H1 (cell line): ENCODE measurements at regions not wholly inside any gene's neighbourhood (a gene's known extent, or its start where the extent isn't known, plus 50 kb on each side); places are given as distances from the start of the nearest gene placed in this dataset.

Source experiments
- CTCF ChIA-PET: fragments of 300-600 bp; sonication (Branson Sonifier 250); formaldehyde crosslinking; loops from one replicate; lab custom pipeline; 2021; ENCODE audit not compliant: partially characterized antibody; lab: Charles Lee
- POLR2A ChIA-PET: fragments of 300-600 bp; sonication (Branson Sonifier 250); formaldehyde crosslinking; loops from one replicate; lab custom pipeline; 2021; ENCODE audit warnings: inconsistent platforms; ENCODE audit not compliant: partially characterized antibody; lab: Charles Lee
- DNase-seq, 2 experiments: peaks; one replicate each; pipeline versions ENCODE4 v3.0.0 to v3.0.0-alpha.2; 2010 to 2022; ENCODE audit warnings: low spot score in 2 of 2, low read depth in 1 of 2, mixed read lengths in 1 of 2
- FAIRE-seq: peaks from 2 replicates; lab custom pipeline; 2011; peaks lifted over from hg19 to GRCh38; lab: Jason Lieb, UNC
- H2AFZ ChIP-seq: 2 replicates; pipeline ENCODE4 v1.8.1; 2012; ENCODE audit warnings: low read length, inconsistent platforms
- H2AK5ac ChIP-seq: 2 replicates; pipeline ENCODE4 v1.6.1; 2013; ENCODE audit warnings: low read depth, low read length
- H2BK120ac ChIP-seq: replicated peaks from 2 replicates; pipeline ENCODE3; 2013; ENCODE audit warnings: low read depth, low read length, inconsistent platforms
- H2BK12ac ChIP-seq: 2 replicates; pipeline ENCODE4 v1.6.1; 2013; ENCODE audit warnings: low read depth, low read length
- H2BK15ac ChIP-seq: 2 replicates; pipeline ENCODE4 v1.6.1; 2013; ENCODE audit warnings: low read length
- H2BK20ac ChIP-seq: 2 replicates; pipeline ENCODE4 v1.6.1; 2013; ENCODE audit warnings: low read length
- H2BK5ac ChIP-seq: 2 replicates; pipeline ENCODE4 v1.6.1; 2013; ENCODE audit warnings: low read depth, low read length
- H3K14ac ChIP-seq: 2 replicates; pipeline ENCODE4 v1.6.1; 2013; ENCODE audit warnings: inconsistent platforms; ENCODE audit not compliant: insufficient read length
- H3K18ac ChIP-seq: 2 replicates; pipeline ENCODE4 v1.6.1; 2013; ENCODE audit warnings: low read length; ENCODE audit errors: extremely low read depth
- H3K23ac ChIP-seq: 2 replicates; pipeline ENCODE4 v1.6.1; 2013; ENCODE audit warnings: inconsistent platforms; ENCODE audit not compliant: insufficient read length
- H3K23me2 ChIP-seq: 2 replicates; pipeline ENCODE4 v1.6.1; 2013; ENCODE audit warnings: low read depth, low read length
- H3K27ac ChIP-seq: 2 replicates; pipeline ENCODE4 v1.6.1; 2011; ENCODE audit warnings: low read depth, low read length, inconsistent platforms
- H3K27me3 ChIP-seq, 4 experiments: replicated peaks in 1 of 4; 1 replicate in 1 of 4; 2 replicates in 3 of 4; pipeline versions ENCODE4 v1.6.1 to v1.8.1; 2011 to 2013; ENCODE audit warnings: low read length in 3 of 4, mild to moderate bottlenecking in 3 of 4, inconsistent platforms in 2 of 4, mixed read lengths in 2 of 4, moderate library complexity in 1 of 4; ENCODE audit not compliant: control insufficient read depth in 3 of 4, insufficient read depth in 3 of 4; ENCODE audit errors: extremely low read depth in 1 of 4
- H3K36me3 ChIP-seq, 4 experiments: 2 replicates each; pipeline versions ENCODE4 v1.6.1 to v1.8.1; 2011 to 2013; ENCODE audit warnings: mild to moderate bottlenecking in 4 of 4, low read length in 3 of 4, moderate library complexity in 2 of 4, control low read depth in 1 of 4, inconsistent platforms in 1 of 4; ENCODE audit not compliant: insufficient read depth in 4 of 4, control insufficient read depth in 2 of 4
- H3K4ac ChIP-seq: replicated peaks from 2 replicates; pipeline ENCODE3; 2013; ENCODE audit warnings: low read length, low read depth, mixed read lengths, inconsistent platforms; ENCODE audit not compliant: insufficient read length
- H3K4me1 ChIP-seq, 4 experiments: replicated peaks in 1 of 4; 1 replicate in 1 of 4; 2 replicates in 3 of 4; pipeline versions ENCODE4 v1.6.1 to v1.8.1; 2011 to 2013; ENCODE audit warnings: low read length in 3 of 4, inconsistent platforms in 2 of 4, mixed read lengths in 1 of 4; ENCODE audit not compliant: insufficient read depth in 4 of 4, control insufficient read depth in 3 of 4
- H3K4me2 ChIP-seq, 2 experiments: 2 replicates each; pipeline versions ENCODE4 v1.6.1 to v1.8.1; 2011 to 2013; ENCODE audit warnings: low read depth in 2 of 2, low read length in 2 of 2, control low read depth in 1 of 2, inconsistent platforms in 1 of 2, mild to moderate bottlenecking in 1 of 2; ENCODE audit not compliant: insufficient read depth in 1 of 2
- H3K4me3 ChIP-seq, 4 experiments: fragments of 200-600, 300-600 bp in 1 of 4; sonication (generic), shearing (Covaris generic), sonication (Bioruptor Twin) in 1 of 4; 2 replicates each; pipeline versions ENCODE4 v1.5.1 to v1.8.1; 2011 to 2016; ENCODE audit warnings: low read length in 4 of 4, low read depth in 3 of 4, control low read depth in 2 of 4, inconsistent platforms in 2 of 4, mild to moderate bottlenecking in 2 of 4, mixed read lengths in 1 of 4, moderate library complexity in 1 of 4; ENCODE audit not compliant: insufficient read depth in 2 of 4; ENCODE audit errors: extremely low read depth in 1 of 4
- H3K56ac ChIP-seq: replicated peaks from 2 replicates; pipeline ENCODE3; 2013; ENCODE audit warnings: low read depth, mild to moderate bottlenecking, mixed read lengths, low read length, inconsistent platforms; ENCODE audit not compliant: insufficient read length
- H3K79me1 ChIP-seq: 2 replicates; pipeline ENCODE4 v1.6.1; 2013; ENCODE audit warnings: low read depth, low read length, control low read depth
- H3K79me2 ChIP-seq, 2 experiments: 2 replicates each; pipeline versions ENCODE4 v1.6.1 to v1.8.1; 2012 to 2013; ENCODE audit warnings: low read length in 2 of 2, mild to moderate bottlenecking in 2 of 2, inconsistent platforms in 1 of 2; ENCODE audit not compliant: insufficient read depth in 2 of 2, control insufficient read depth in 1 of 2
- H3K9ac ChIP-seq, 4 experiments: replicated peaks in 1 of 4; 1 replicate in 1 of 4; 2 replicates in 3 of 4; pipeline versions ENCODE4 v1.6.1 to v1.8.1; 2011 to 2013; ENCODE audit warnings: low read depth in 3 of 4, low read length in 3 of 4, control low read depth in 2 of 4, mild to moderate bottlenecking in 2 of 4, moderate library complexity in 2 of 4, inconsistent platforms in 1 of 4; ENCODE audit errors: extremely low read depth in 1 of 4
- H3K9me3 ChIP-seq, 2 experiments: 2 replicates each; pipeline versions ENCODE4 v1.6.1 to v1.8.1; 2012 to 2013; ENCODE audit warnings: mild to moderate bottlenecking in 2 of 2, moderate library complexity in 2 of 2, control low read depth in 1 of 2, inconsistent platforms in 1 of 2, low read depth in 1 of 2, low read length in 1 of 2, mixed read lengths in 1 of 2; ENCODE audit not compliant: insufficient read depth in 2 of 2
- H4K20me1 ChIP-seq, 2 experiments: replicated peaks in 1 of 2; 2 replicates each; pipeline versions ENCODE3 to v1.8.1; 2011 to 2013; ENCODE audit warnings: inconsistent platforms in 2 of 2, low read length in 2 of 2, mild to moderate bottlenecking in 1 of 2; ENCODE audit not compliant: insufficient read depth in 2 of 2, control insufficient read depth in 1 of 2
- H4K5ac ChIP-seq: 2 replicates; pipeline ENCODE4 v1.6.1; 2013; ENCODE audit warnings: low read length, low read depth, mixed read lengths, inconsistent platforms; ENCODE audit not compliant: insufficient read length
- H4K8ac ChIP-seq: 2 replicates; pipeline ENCODE4 v1.8.0; 2013; ENCODE audit warnings: mild to moderate bottlenecking, moderate library complexity, low read length, inconsistent platforms; ENCODE audit not compliant: insufficient read depth; ENCODE audit errors: extremely low read depth
- H4K91ac ChIP-seq: replicated peaks from 2 replicates; pipeline ENCODE3; 2013; ENCODE audit warnings: low read length, mixed read lengths, inconsistent platforms; ENCODE audit not compliant: insufficient read length
- RXRA ChIP-seq: IDR thresholded peaks from 2 replicates; pipeline ENCODE4 v1.6.1; 2011; ENCODE audit warnings: low read depth, mild to moderate bottlenecking, low read length, moderate library complexity; ENCODE audit not compliant: insufficient read depth
- WGBS, 2 experiments: shearing (Covaris generic) in 1 of 2; methylation state at CpG; one replicate each; pipeline versions ENCODE4 v1.1.6 to v1.1.7; 2013 to 2015; ENCODE audit warnings: low lambda C conversion rate in 2 of 2, mixed read lengths in 2 of 2, inconsistent platforms in 1 of 2, low coverage in 1 of 2, missing lambda C conversion rate in 1 of 2; ENCODE audit not compliant: insufficient replicate concordance in 2 of 2, insufficient coverage in 1 of 2, insufficient read length in 1 of 2; ENCODE audit errors: extremely low coverage in 1 of 2, missing lambda C conversion rate in 1 of 2; 5-methylcytosine and 5-hydroxymethylcytosine counted together

GRCh38 chr9:111187376-111187775 lies 142.6 kb downstream of the OR2K2 start:
- no peak overlapping the region for H3K18ac ChIP-seq
- POLR2A ChIA-PET = no interaction called here
- no peak overlapping the region for H4K91ac ChIP-seq
- no peak overlapping the region for H2AK5ac ChIP-seq
- 87% methylated on average over 1 of the region's 1 CpG; no CpG with 5 or more reads in 1 of the 2 experiments for WGBS, 2 experiments
- H3K4me2 ChIP-seq = no peak overlapping the region
- H3K27me3 ChIP-seq = no peaks in the 10 kb centered on the region
- CTCF ChIA-PET = interaction anchor here (0.5 kb wide), 1 partner anchor 958 kb away, joined by 3 read pairs; no protein-coding TSS in a partner anchor
- no peak overlapping the region for H4K5ac ChIP-seq
- no peak overlapping the region for H3K4ac ChIP-seq
- no peaks in the 10 kb centered on the region for H3K36me3 ChIP-seq
- H4K8ac ChIP-seq = no peak overlapping the region
- no peaks in the 10 kb centered on the region for H3K79me2 ChIP-seq
- no peak overlapping the region for H2BK20ac ChIP-seq
- H3K56ac ChIP-seq = no peak overlapping the region
- DNase-seq (no peak), FAIRE-seq (no peak)
- no peaks in the 10 kb centered on the region for H3K23me2 ChIP-seq
- H3K79me1 ChIP-seq = no peaks in the 10 kb centered on the region
- H2BK12ac ChIP-seq = no peak overlapping the region
- H2BK120ac ChIP-seq = no peak overlapping the region
- no peak overlapping the region for H3K9ac ChIP-seq
- no peak overlapping the region for H3K4me3 ChIP-seq
- H3K14ac ChIP-seq = no peak overlapping the region
- H3K23ac ChIP-seq = no peak overlapping the region
- H2BK15ac ChIP-seq = no peak overlapping the region
- H2AFZ ChIP-seq = no peak overlapping the region
- H3K4me1 ChIP-seq = no peaks in the 10 kb centered on the region
- H4K20me1 ChIP-seq = no peaks in the 10 kb centered on the region
- H3K9me3 ChIP-seq = no peaks in the 10 kb centered on the region
- H3K27ac ChIP-seq = no peak overlapping the region
- no peak overlapping the region for H2BK5ac ChIP-seq
- TF ChIP-seq RXRA = no peak
